ENCODE measurements at regions not wholly inside any gene's neighbourhood (a gene's known extent, or its start where the extent isn't known, plus 50 kb on each side); places are given as distances from the start of the nearest gene placed in this dataset.
"Not testable (repeated sequence)": the region's sequence is repeated elsewhere in the genome, so short reads cannot be mapped to it uniquely, and the experiment has no call there.

GRCh38 chr20:48502758-48503157, 325.0 kb downstream of the PREX1 start:
- intact Hi-C loops (cut with DNase I): no loop called here
- H3K36me3 ChIP-seq: no peaks in the 10 kb centered on the region
- no peak overlapping the region for H3K27ac ChIP-seq (replicated peaks in 1 of 4)
- DNase-seq (ENCODE audit: extremely low spot score): no peak
- no peak overlapping the region for H3K4me3 ChIP-seq
- TF ChIP-seq CTCF (IDR thresholded peaks at IDR 0.05) (no peak), POLR2A (IDR thresholded peaks at IDR 0.05; ENCODE audit: low read depth) (no peak), POLR2AphosphoS5 (IDR thresholded peaks at IDR 0.05) (no peak), EP300 (IDR thresholded peaks at IDR 0.05) (no peak)
- WGBS: 74% methylated on average over 9 of the region's 9 CpGs
- H3K9me3 ChIP-seq: no peaks in the 10 kb centered on the region
- no peaks in the 10 kb centered on the region for H3K27me3 ChIP-seq
- no peaks in the 10 kb centered on the region for H3K4me1 ChIP-seq

DNA sequence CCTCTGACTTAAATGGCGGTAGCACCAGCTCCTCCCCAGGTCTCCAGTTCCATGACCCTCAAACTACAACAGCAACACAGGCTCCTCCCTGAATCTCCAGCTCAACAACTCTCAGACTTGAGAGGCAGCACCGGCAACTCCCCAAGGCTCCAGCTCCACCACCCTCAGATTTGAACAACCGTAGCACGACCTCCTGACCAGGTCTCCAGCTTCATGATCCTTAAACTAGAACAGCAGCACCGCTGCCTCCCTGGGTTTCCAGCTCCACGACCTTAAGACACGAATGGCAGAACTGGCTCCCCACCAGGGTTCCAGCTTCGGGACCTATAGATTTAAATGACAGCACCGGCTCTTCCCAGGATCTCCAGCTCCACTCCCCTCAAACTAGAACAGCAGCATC, 325.8 kb downstream of the PREX1 start:
- no peak overlapping the region for H3K4me3 ChIP-seq
- H3K4me1 ChIP-seq: no peaks in the 10 kb centered on the region
- no peaks in the 10 kb centered on the region for H3K9me3 ChIP-seq
- intact Hi-C loops (cut with DNase I): no loop called here
- TF ChIP-seq EP300 (IDR thresholded peaks at IDR 0.05): no peak
- TF ChIP-seq POLR2AphosphoS5 (IDR thresholded peaks at IDR 0.05): no peak
- TF ChIP-seq CTCF (IDR thresholded peaks at IDR 0.05): no peak
- TF ChIP-seq POLR2A (IDR thresholded peaks at IDR 0.05; ENCODE audit: low read depth): no peak
- no peak for DNase-seq (ENCODE audit: extremely low spot score)
- WGBS: 92% methylated on average over 9 of the region's 9 CpGs
- no peak overlapping the region for H3K27ac ChIP-seq (replicated peaks in 1 of 4)
- no peaks in the 10 kb centered on the region for H3K27me3 ChIP-seq
- no peaks in the 10 kb centered on the region for H3K36me3 ChIP-seq

DNA sequence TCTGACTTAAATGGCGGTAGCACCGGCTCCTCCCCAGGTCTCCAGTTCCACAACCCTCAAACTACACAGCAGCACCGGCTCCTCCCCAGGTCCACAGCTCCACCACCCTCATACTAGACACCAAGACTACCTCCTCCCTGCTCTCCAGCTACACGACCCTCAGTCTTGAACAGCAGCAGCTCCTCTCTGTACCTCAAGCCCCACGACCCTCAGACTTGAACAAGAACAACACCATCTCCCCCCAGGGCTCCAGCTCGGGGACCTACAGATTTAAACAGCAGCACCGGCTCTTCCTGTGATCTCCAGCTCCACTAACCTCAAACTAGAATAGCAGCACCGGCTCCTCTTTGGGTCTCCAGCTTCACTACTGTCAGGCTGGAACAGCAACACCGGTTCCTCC, 326.9 kb downstream of the PREX1 start:
- H3K4me3 ChIP-seq; H3K27ac ChIP-seq (replicated peaks in 1 of 4); H3K9me3 ChIP-seq; H3K4me1 ChIP-seq; H3K36me3 ChIP-seq; intact Hi-C loops (cut with DNase I); H3K27me3 ChIP-seq; DNase-seq (ENCODE audit: extremely low spot score): not testable (repeated sequence)
- 78% methylated on average over 9 of the region's 9 CpGs for WGBS

DNA sequence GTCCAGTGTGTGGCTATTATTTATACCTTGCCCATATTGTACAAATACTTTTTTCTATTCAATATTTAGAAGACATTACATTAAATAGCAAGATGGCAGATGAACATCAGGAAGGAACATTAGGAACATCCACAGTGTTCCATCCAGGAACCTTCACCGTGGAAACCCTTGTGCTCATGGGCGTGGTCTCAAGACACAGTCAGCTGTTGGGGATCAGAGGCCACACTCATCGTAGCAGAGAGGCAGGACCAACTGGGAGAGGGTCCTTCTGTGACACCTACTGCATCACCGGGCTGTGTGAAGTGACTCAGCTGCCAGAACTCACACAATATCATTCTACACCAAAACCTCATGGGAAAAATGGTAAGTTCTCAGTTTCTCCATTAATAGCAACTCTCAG, 328.9 kb downstream of the PREX1 start:
- H3K27me3 ChIP-seq; intact Hi-C loops (cut with DNase I); H3K4me1 ChIP-seq; H3K4me3 ChIP-seq; H3K27ac ChIP-seq (replicated peaks in 1 of 4); DNase-seq (ENCODE audit: extremely low spot score); H3K36me3 ChIP-seq; H3K9me3 ChIP-seq: not testable (repeated sequence)
- 72% methylated on average over 4 of the region's 4 CpGs for whole genome bisulfite sequencing

GRCh38 chr20:48498125-48498524, 329.7 kb downstream of the PREX1 start:
- H3K27ac ChIP-seq (replicated peaks in 1 of 4); H3K36me3 ChIP-seq; H3K4me3 ChIP-seq; intact Hi-C loops (cut with DNase I); H3K27me3 ChIP-seq; DNase-seq (ENCODE audit: extremely low spot score); H3K4me1 ChIP-seq; H3K9me3 ChIP-seq: not testable (repeated sequence)
- 90% methylated on average over 4 of the region's 4 CpGs for WGBS

GRCh38 chr20:48493966-48494365, 333.8 kb downstream of the PREX1 start:
- no peaks in the 10 kb centered on the region for H3K36me3 ChIP-seq
- H3K27me3 ChIP-seq: no peaks in the 10 kb centered on the region
- H3K4me1 ChIP-seq: no peaks in the 10 kb centered on the region
- no peak for TF ChIP-seq EP300 (IDR thresholded peaks at IDR 0.05)
- no peak for TF ChIP-seq POLR2A (IDR thresholded peaks at IDR 0.05; ENCODE audit: low read depth)
- no peak for TF ChIP-seq CTCF (IDR thresholded peaks at IDR 0.05)
- TF ChIP-seq POLR2AphosphoS5 (IDR thresholded peaks at IDR 0.05): no peak
- no peak for DNase-seq (ENCODE audit: extremely low spot score)
- H3K4me3 ChIP-seq: no peak overlapping the region
- no peaks in the 10 kb centered on the region for H3K9me3 ChIP-seq
- 86% methylated on average over 8 of the region's 8 CpGs for WGBS
- H3K27ac ChIP-seq (replicated peaks in 1 of 4): no peak overlapping the region
- intact Hi-C loops (cut with DNase I): no loop called here

- H3K4me1 ChIP-seq; H3K9me3 ChIP-seq; DNase-seq (ENCODE audit: extremely low spot score); H3K4me3 ChIP-seq; intact Hi-C loops (cut with DNase I); H3K27ac ChIP-seq (replicated peaks in 1 of 4); H3K27me3 ChIP-seq; H3K36me3 ChIP-seq: not testable (repeated sequence)
- WGBS: 73% methylated on average over 11 of the region's 18 CpGs
Measured at GRCh38 chr20:48493331-48493730, 334.5 kb downstream of the PREX1 start.
